Activated naive CD8-positive, alpha-beta T cell treated with anti-CD3 and anti-CD28 coated beads, Interleukin-2, amount 50 U/mL, for 24 hours (primary cell): ENCODE measurements at regions not wholly inside any gene's neighbourhood (a gene's known extent, or its start where the extent isn't known, plus 50 kb on each side); places are given as distances from the start of the nearest gene placed in this dataset.
A peak's percentile ranks its signal among the peaks of the same experiment; 100 is the strongest.
"Not testable (repeated sequence)": the region's sequence is repeated elsewhere in the genome, so short reads cannot be mapped to it uniquely, and the experiment has no call there.

Source experiments
- ATAC-seq: fragments of 150-1000 bp; cut with Tn5 transposase; one replicate; pipeline ENCODE4 v1.10.0; 2021
- DNase-seq: peaks from one replicate; pipeline ENCODE4 v3.0.0; 2021
- H3K27ac Mint-ChIP-seq: one replicate; pipeline ENCODE4 v1.8.0; 2021; ENCODE audit warnings: mild to moderate bottlenecking, mixed read lengths
- H3K27me3 Mint-ChIP-seq: one replicate; pipeline ENCODE4 v1.8.0; 2021; ENCODE audit warnings: mixed read lengths
- H3K36me3 Mint-ChIP-seq: one replicate; pipeline ENCODE4 v1.8.0; 2021; ENCODE audit warnings: low read depth, mixed read lengths
- H3K4me1 Mint-ChIP-seq: one replicate; pipeline ENCODE4 v1.8.0; 2021; ENCODE audit warnings: mixed read lengths
- H3K4me3 Mint-ChIP-seq: one replicate; pipeline ENCODE4 v1.8.0; 2021; ENCODE audit warnings: mild to moderate bottlenecking, moderate library complexity, mixed read lengths
- H3K9me3 Mint-ChIP-seq: one replicate; pipeline ENCODE4 v1.8.0; 2021; ENCODE audit warnings: mixed read lengths

GRCh38 chr5:91595424-91595823 is 212.3 kb upstream of the ARRDC3 start:
- Mint-ChIP-seq H3K9me3 (peaks cover 21% of the 10 kb centered on the region), H3K4me1 (no peaks in the 10 kb centered on the region), H3K36me3 (no peaks in the 10 kb centered on the region), H3K4me3 (no peak overlapping the region), H3K27me3 (no peaks in the 10 kb centered on the region), H3K27ac (no peak overlapping the region)
- ATAC-seq (no peak), DNase-seq (no peak)

DNA sequence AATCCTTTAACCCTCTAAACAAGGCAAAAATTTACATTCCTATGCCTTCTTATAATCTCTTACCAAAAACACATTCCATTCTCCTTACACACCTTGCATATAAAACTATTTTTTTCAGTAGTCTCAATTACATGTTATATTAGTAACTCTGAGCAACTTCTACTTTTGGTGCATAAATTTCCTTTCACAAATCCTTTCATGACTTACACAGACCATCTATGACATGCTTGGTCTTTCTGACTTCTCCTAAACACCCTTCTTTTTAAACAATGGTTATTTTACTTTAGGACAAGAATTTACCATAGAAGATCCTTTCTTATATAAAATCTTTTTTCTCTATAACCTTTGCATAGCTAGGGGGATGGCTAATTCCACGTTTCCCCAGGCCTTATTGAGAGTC is 208.0 kb upstream of the ARRDC3 start:
- no peak for ATAC-seq
- Mint-ChIP-seq H3K4me1 (no peaks in the 10 kb centered on the region), H3K9me3 (peaks cover 21% of the 10 kb centered on the region), H3K27ac (no peak overlapping the region), H3K27me3 (no peaks in the 10 kb centered on the region), H3K36me3 (no peaks in the 10 kb centered on the region), H3K4me3 (no peak overlapping the region)
- DNase-seq, result no peak

GRCh38 chr5:91586232-91586631 is 203.1 kb upstream of the ARRDC3 start:
- Mint-ChIP-seq H3K36me3 (no peaks in the 10 kb centered on the region), H3K4me1 (no peaks in the 10 kb centered on the region), H3K27ac (no peak overlapping the region), H3K9me3 (peaks cover 10% of the 10 kb centered on the region), H3K27me3 (no peaks in the 10 kb centered on the region), H3K4me3 (no peak overlapping the region)
- DNase-seq (no peak), ATAC-seq (no peak)

GRCh38 chr5:91584352-91584751 is 201.2 kb upstream of the ARRDC3 start:
- no peak for DNase-seq
- Mint-ChIP-seq H3K36me3 (no peaks in the 10 kb centered on the region), H3K27me3 (no peaks in the 10 kb centered on the region), H3K9me3 (peaks cover 4% of the 10 kb centered on the region), H3K4me1 (no peaks in the 10 kb centered on the region), H3K4me3 (no peak overlapping the region), H3K27ac (no peak overlapping the region)
- no peak for ATAC-seq

GRCh38 chr5:91566012-91566411 is 182.9 kb upstream of the ARRDC3 start:
- not testable (repeated sequence) for DNase-seq, H3K27me3 Mint-ChIP-seq, H3K4me3 Mint-ChIP-seq, H3K27ac Mint-ChIP-seq, ATAC-seq, H3K4me1 Mint-ChIP-seq, H3K36me3 Mint-ChIP-seq
- peaks cover 38% of the 10 kb centered on the region for H3K9me3 Mint-ChIP-seq

DNA sequence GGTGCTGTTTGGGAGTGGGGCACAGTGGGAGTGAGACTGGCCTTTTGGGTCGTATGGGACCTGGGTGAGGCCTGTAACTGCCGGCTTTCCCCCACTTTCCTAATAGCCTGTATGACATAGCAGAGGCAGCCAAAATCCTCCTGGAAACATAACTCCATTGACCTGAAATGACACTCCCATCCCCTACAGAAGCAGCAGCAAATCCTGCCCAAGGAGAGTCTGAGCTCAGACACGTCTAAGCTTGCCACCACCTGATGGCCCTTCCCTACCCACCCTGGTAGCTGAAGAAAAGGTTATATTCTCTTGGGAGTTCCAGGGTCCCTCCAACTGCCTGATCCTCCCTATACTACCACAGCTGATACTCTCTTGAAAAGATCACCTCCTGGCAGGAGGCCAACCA is 179.8 kb upstream of the ARRDC3 start:
- no peak overlapping the region for H3K27ac Mint-ChIP-seq
- no peak for DNase-seq
- peaks cover 2% of the 10 kb centered on the region for H3K27me3 Mint-ChIP-seq
- no peaks in the 10 kb centered on the region for H3K4me1 Mint-ChIP-seq
- H3K4me3 Mint-ChIP-seq, result no peak overlapping the region
- peaks cover 44% of the 10 kb centered on the region for H3K9me3 Mint-ChIP-seq
- ATAC-seq, result no peak
- H3K36me3 Mint-ChIP-seq, result peaks cover under 1% of the 10 kb centered on the region

- no peak overlapping the region for H3K27ac Mint-ChIP-seq
These were observed 158.6 kb upstream of the ARRDC3 start for GRCh38 chr5:91541696-91542095.

GRCh38 chr5:91538179-91538578 is 155.1 kb upstream of the ARRDC3 start:
- H3K27ac Mint-ChIP-seq, result no peak overlapping the region
- ATAC-seq, result no peak
- H3K4me3 Mint-ChIP-seq, result no peak overlapping the region

More at GRCh38 chr5:91541696-91542095, 158.6 kb upstream of the ARRDC3 start:
- no peak for ATAC-seq
- DNase-seq, result no peak
- Mint-ChIP-seq H3K4me1 (no peaks in the 10 kb centered on the region), H3K27me3 (no peaks in the 10 kb centered on the region), H3K36me3 (no peaks in the 10 kb centered on the region), H3K4me3 (no peak overlapping the region), H3K9me3 (no peaks in the 10 kb centered on the region)

GRCh38 chr5:91535499-91535898 is 152.4 kb upstream of the ARRDC3 start:
- DNase-seq, result no peak
- no peaks in the 10 kb centered on the region for H3K27me3 Mint-ChIP-seq
- H3K9me3 Mint-ChIP-seq, result no peaks in the 10 kb centered on the region
- no peaks in the 10 kb centered on the region for H3K36me3 Mint-ChIP-seq
- no peaks in the 10 kb centered on the region for H3K4me1 Mint-ChIP-seq
- no peak overlapping the region for H3K4me3 Mint-ChIP-seq
- no peak for ATAC-seq
- no peak overlapping the region for H3K27ac Mint-ChIP-seq

More at GRCh38 chr5:91538179-91538578, 155.1 kb upstream of the ARRDC3 start:
- no peak for DNase-seq
- Mint-ChIP-seq H3K9me3 (no peaks in the 10 kb centered on the region), H3K36me3 (no peaks in the 10 kb centered on the region), H3K4me1 (no peaks in the 10 kb centered on the region), H3K27me3 (no peaks in the 10 kb centered on the region)

DNA sequence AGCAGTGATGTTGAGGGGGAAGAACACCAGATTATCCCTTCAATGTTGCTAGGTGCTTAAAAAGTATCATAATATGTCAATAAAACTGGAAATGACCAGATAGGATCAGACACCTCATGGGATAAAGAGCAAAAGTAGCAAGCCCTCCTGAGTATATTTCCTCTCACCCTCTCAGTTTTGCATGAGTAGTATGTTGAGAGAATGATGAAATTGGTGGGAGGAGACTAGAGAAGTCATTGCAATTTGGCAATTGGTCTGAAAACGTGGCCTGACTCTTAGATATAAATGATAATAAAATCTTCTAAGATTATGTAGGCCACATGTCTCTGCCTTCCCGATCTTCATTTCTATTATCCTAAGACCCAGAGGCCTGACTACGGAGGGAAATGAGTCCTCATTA is 151.2 kb upstream of the ARRDC3 start:
- H3K36me3 Mint-ChIP-seq, result no peaks in the 10 kb centered on the region
- ATAC-seq (no peak), DNase-seq (no peak)
- peaks cover 2% of the 10 kb centered on the region for H3K9me3 Mint-ChIP-seq
- H3K27ac Mint-ChIP-seq, result no peak overlapping the region
- H3K4me3 Mint-ChIP-seq, result no peak overlapping the region
- no peaks in the 10 kb centered on the region for H3K4me1 Mint-ChIP-seq
- no peaks in the 10 kb centered on the region for H3K27me3 Mint-ChIP-seq

DNA sequence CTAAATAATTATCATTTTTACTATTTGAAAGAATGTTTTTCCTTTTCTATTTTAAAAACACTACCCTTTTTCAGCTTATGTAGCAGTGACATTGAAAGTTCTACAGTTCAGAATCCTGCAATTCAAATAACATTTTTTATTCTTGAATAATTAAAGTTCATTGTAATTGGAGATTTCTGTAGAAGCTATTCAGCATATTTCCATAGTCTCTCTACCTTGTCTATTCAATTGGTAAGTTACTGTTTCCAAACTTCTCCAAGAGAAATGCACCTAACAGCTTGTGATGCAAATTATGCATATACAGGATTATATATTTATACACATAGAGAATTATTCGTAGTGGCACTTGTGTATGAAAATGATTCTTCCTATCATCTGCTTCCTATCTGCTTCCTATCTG is 149.7 kb upstream of the ARRDC3 start:
- peaks cover 5% of the 10 kb centered on the region for H3K9me3 Mint-ChIP-seq
- no peaks in the 10 kb centered on the region for H3K4me1 Mint-ChIP-seq
- H3K36me3 Mint-ChIP-seq, result no peaks in the 10 kb centered on the region
- ATAC-seq, result no peak
- H3K27ac Mint-ChIP-seq, result no peak overlapping the region
- no peak overlapping the region for H3K4me3 Mint-ChIP-seq
- DNase-seq, result no peak
- H3K27me3 Mint-ChIP-seq, result no peaks in the 10 kb centered on the region

DNA sequence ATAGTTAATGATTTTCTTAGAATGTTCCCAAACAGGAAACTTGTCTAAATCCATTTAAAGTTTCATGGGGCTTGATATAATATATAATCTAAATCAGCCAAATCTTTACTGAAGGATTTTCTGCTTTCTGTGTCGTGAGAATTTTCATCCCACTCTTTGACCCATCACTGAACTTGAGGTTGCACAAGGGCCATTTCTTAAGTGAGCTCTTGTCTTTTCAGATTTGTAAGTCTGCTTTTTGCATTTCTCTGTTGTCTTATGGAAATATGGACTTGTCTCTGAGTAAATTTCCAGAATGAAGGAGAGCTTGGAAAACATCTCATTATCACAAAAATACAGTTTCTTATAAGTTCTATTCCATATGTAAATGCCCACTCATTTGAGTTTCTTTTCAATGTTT is 149.2 kb upstream of the ARRDC3 start:
- no peaks in the 10 kb centered on the region for H3K27me3 Mint-ChIP-seq
- H3K27ac Mint-ChIP-seq, result no peak overlapping the region
- H3K4me1 Mint-ChIP-seq, result no peaks in the 10 kb centered on the region
- DNase-seq (no peak), ATAC-seq (no peak)
- H3K4me3 Mint-ChIP-seq, result no peak overlapping the region
- peaks cover 5% of the 10 kb centered on the region for H3K9me3 Mint-ChIP-seq
- H3K36me3 Mint-ChIP-seq, result no peaks in the 10 kb centered on the region

GRCh38 chr5:91528831-91529230 is 145.7 kb upstream of the ARRDC3 start:
- peaks cover 5% of the 10 kb centered on the region for H3K9me3 Mint-ChIP-seq
- no peak overlapping the region for H3K4me3 Mint-ChIP-seq
- H3K4me1 Mint-ChIP-seq, result no peaks in the 10 kb centered on the region
- H3K27ac Mint-ChIP-seq, result no peak overlapping the region
- H3K27me3 Mint-ChIP-seq, result no peaks in the 10 kb centered on the region
- no peak for DNase-seq
- ATAC-seq, result no peak
- no peaks in the 10 kb centered on the region for H3K36me3 Mint-ChIP-seq

GRCh38 chr5:91521785-91522184 is 138.7 kb upstream of the ARRDC3 start:
- no peak for ATAC-seq
- Mint-ChIP-seq H3K27ac (peak overlapping the region; percentile 25), H3K4me3 (no peak overlapping the region), H3K27me3 (no peaks in the 10 kb centered on the region), H3K9me3 (no peaks in the 10 kb centered on the region), H3K36me3 (no peaks in the 10 kb centered on the region), H3K4me1 (peaks cover 3% of the 10 kb centered on the region)
- DNase-seq, result no peak

- DNase-seq (no peak), ATAC-seq (peak; percentile 71)
These were observed 138.2 kb upstream of the ARRDC3 start for GRCh38 chr5:91521334-91521733.

GRCh38 chr5:91514400-91514799 is 131.3 kb upstream of the ARRDC3 start:
- H3K36me3 Mint-ChIP-seq, result no peaks in the 10 kb centered on the region
- no peaks in the 10 kb centered on the region for H3K9me3 Mint-ChIP-seq
- H3K27ac Mint-ChIP-seq, result no peak overlapping the region
- H3K4me3 Mint-ChIP-seq, result no peak overlapping the region
- ATAC-seq (no peak), DNase-seq (no peak)
- peaks cover 3% of the 10 kb centered on the region for H3K4me1 Mint-ChIP-seq
- H3K27me3 Mint-ChIP-seq, result no peaks in the 10 kb centered on the region

More at GRCh38 chr5:91521334-91521733, 138.2 kb upstream of the ARRDC3 start:
- H3K9me3 Mint-ChIP-seq, result no peaks in the 10 kb centered on the region
- H3K4me3 Mint-ChIP-seq, result no peak overlapping the region
- H3K4me1 Mint-ChIP-seq, result peaks cover 3% of the 10 kb centered on the region
- peak overlapping the region; percentile 25 for H3K27ac Mint-ChIP-seq
- no peaks in the 10 kb centered on the region for H3K36me3 Mint-ChIP-seq
- no peaks in the 10 kb centered on the region for H3K27me3 Mint-ChIP-seq
